Panc1 (cell line): ENCODE measurements at regions not wholly inside any gene's neighbourhood (a gene's known extent, or its start where the extent isn't known, plus 50 kb on each side); places are given as distances from the start of the nearest gene placed in this dataset.

Source experiments
- ATAC-seq: fragments of 200-7000 bp; cut with Tn5 transposase; 2 replicates; pipeline ENCODE4 v1.9.1; 2020; ENCODE audit warnings: mild to moderate bottlenecking, moderate library complexity
- BruUV-seq: library from RNA; stranded (reverse); fragments of 400-500 nt; replicated peaks from 2 replicates; lab custom pipeline; 2021; lab: Mats Ljungman, UMichigan
- CTCF ChIA-PET: fragments of 300-600 bp; sonication (Branson Sonifier 250); formaldehyde crosslinking; loops from one replicate; lab custom pipeline; 2022; ENCODE audit warnings: antibody characterized with exemption; lab: Charles Lee
- POLR2A ChIA-PET: fragments of 300-600 bp; sonication (Branson Sonifier 250); formaldehyde crosslinking; loops from one replicate; lab custom pipeline; 2022; ENCODE audit warnings: antibody characterized with exemption; lab: Charles Lee
- DNase-seq: peaks from one replicate; pipeline ENCODE4 v3.0.0-alpha.2; 2010; ENCODE audit warnings: low read depth, low spot score
- H3K27ac ChIP-seq: 2 replicates; pipeline ENCODE4 v1.5.1; 2011; ENCODE audit warnings: mild to moderate bottlenecking, low read length, inconsistent platforms
- H3K27me3 ChIP-seq: fragments of 200-500 bp; sonication (Bioruptor generic); 2 replicates; pipeline ENCODE4 v1.6.0; 2014; ENCODE audit warnings: low read length, inconsistent platforms; ENCODE audit not compliant: control insufficient read depth, insufficient read depth
- H3K36me3 ChIP-seq: fragments of 200-500 bp; sonication (Bioruptor generic); 2 replicates; pipeline ENCODE4 v1.5.1; 2014; ENCODE audit warnings: inconsistent platforms, mild to moderate bottlenecking, low read length, moderate library complexity; ENCODE audit not compliant: control insufficient read depth, insufficient read depth
- H3K4me1 ChIP-seq: 2 replicates; pipeline ENCODE4 v1.5.1; 2011; ENCODE audit warnings: inconsistent platforms, mild to moderate bottlenecking, low read length, moderate library complexity; ENCODE audit not compliant: control insufficient read depth, insufficient read depth
- H3K4me3 ChIP-seq, 2 experiments: 2 replicates each; pipeline ENCODE4 v1.5.1; 2011 to 2012; ENCODE audit warnings: low read depth in 2 of 2, low read length in 2 of 2, mild to moderate bottlenecking in 2 of 2, inconsistent platforms in 1 of 2, moderate library complexity in 1 of 2
- H3K9me3 ChIP-seq: fragments of 200-500 bp; sonication (Bioruptor generic); 2 replicates; pipeline ENCODE4 v1.5.1; 2014; ENCODE audit warnings: low read depth, mild to moderate bottlenecking, inconsistent platforms, low read length, moderate library complexity; ENCODE audit not compliant: control insufficient read depth, insufficient read depth
- CTCF ChIP-seq: fragments of 450-650 bp; IDR thresholded peaks from 2 replicates; pipeline ENCODE4 v1.5.1; 2017; ENCODE audit warnings: mild to moderate bottlenecking
- POLR2AphosphoS5 ChIP-seq: IDR thresholded peaks from 2 replicates; pipeline ENCODE4 v1.6.1; 2012; ENCODE audit warnings: mild to moderate bottlenecking, low read depth, low read length, moderate library complexity
- REST ChIP-seq, 2 experiments: IDR thresholded peaks; 2 replicates each; pipeline ENCODE4 v1.6.1; 2011 to 2012; ENCODE audit warnings: low read depth in 2 of 2, control low read depth in 1 of 2, low read length in 1 of 2, mild to moderate bottlenecking in 1 of 2, moderate library complexity in 1 of 2; ENCODE audit not compliant: insufficient read depth in 1 of 2
- SIN3A ChIP-seq: IDR thresholded peaks from 2 replicates; pipeline ENCODE4 v1.6.1; 2012; ENCODE audit warnings: low read depth, mild to moderate bottlenecking, low read length, moderate library complexity, borderline replicate concordance; ENCODE audit not compliant: insufficient read depth
- TCF7L2 ChIP-seq: IDR thresholded peaks from 2 replicates; pipeline ENCODE4 v1.6.1; 2011; ENCODE audit warnings: mild to moderate bottlenecking, low read depth, low read length, inconsistent platforms
- in situ Hi-C: cut with HindIII; loops from 2 replicates; pipeline ENCODE4 v1.10.0; 2016; ENCODE audit warnings: low sequenced_read_pairs, low pct_unique_long_range_greater_than_20kb
- intact Hi-C: fragments of 100-400 bp; cut with micrococcal nuclease; formaldehyde crosslinking; loops from one replicate; pipeline ENCODE4 v1.10.0; 2022; ENCODE audit not compliant: unreplicated experiment

- Histone ChIP-seq H3K4me3 (no peak overlapping the region), H3K27me3 (no peaks in the 10 kb centered on the region), H3K27ac (no peak overlapping the region), H3K36me3 (no peaks in the 10 kb centered on the region), H3K9me3 (no peaks in the 10 kb centered on the region), H3K4me1 (no peaks in the 10 kb centered on the region)
- CTCF ChIA-PET: no interaction called here
- in situ Hi-C loops: no loop called here
- POLR2A ChIA-PET: no interaction called here
- DNase-seq: no peak
- no peak for TF ChIP-seq CTCF
- no peak for TF ChIP-seq POLR2AphosphoS5
- no peak for TF ChIP-seq REST (IDR thresholded peaks at IDR 0.05; ENCODE audit: insufficient read depth in 1 of 2, low read depth in 2 of 2, low read length in 1 of 2)
- TF ChIP-seq TCF7L2: no peak
- TF ChIP-seq SIN3A: no peak
- intact Hi-C loops: loop anchor here (10.0 kb wide), 2 partner anchors 390 to 470 kb away; no protein-coding TSS in a partner anchor
- no TSS peak for BruUV-seq
- ATAC-seq: no peak
These were observed 497.8 kb downstream of the UQCRFS1 start for GRCh38 chr19:28715157-28715556.

GRCh38 chr19:28711411-28711810 is 501.5 kb downstream of the UQCRFS1 start:
- in situ Hi-C loops (no loop called here), intact Hi-C loops (loop anchor here (2.0 to 10.0 kb wide), 3 partner anchors 245 to 467 kb away; no protein-coding TSS in a partner anchor)
- Histone ChIP-seq H3K4me1 (no peaks in the 10 kb centered on the region), H3K9me3 (no peaks in the 10 kb centered on the region), H3K27ac (no peak overlapping the region), H3K4me3 (no peak overlapping the region), H3K36me3 (no peaks in the 10 kb centered on the region), H3K27me3 (no peaks in the 10 kb centered on the region)
- ChIA-PET CTCF (no interaction called here), POLR2A (no interaction called here)
- no peak for TF ChIP-seq CTCF
- TF ChIP-seq REST (IDR thresholded peaks at IDR 0.05; ENCODE audit: insufficient read depth in 1 of 2, low read depth in 2 of 2, low read length in 1 of 2): no peak
- TF ChIP-seq POLR2AphosphoS5: no peak
- TF ChIP-seq TCF7L2: no peak
- no peak for TF ChIP-seq SIN3A
- no peak for DNase-seq
- BruUV-seq: no TSS peak
- no peak for ATAC-seq
